Ramos (cell line): ENCODE measurements at regions not wholly inside any gene's neighbourhood (a gene's known extent, or its start where the extent isn't known, plus 50 kb on each side); places are given as distances from the start of the nearest gene placed in this dataset.

ENCODE experiments used
- in situ Hi-C: fragments of 300-500 bp; cut with MboI; formaldehyde crosslinking; loops from one replicate; pipeline ENCODE4 v1.14.3; 2022; ENCODE audit warnings: low sequenced_read_pairs; ENCODE audit not compliant: unreplicated experiment

DNA sequence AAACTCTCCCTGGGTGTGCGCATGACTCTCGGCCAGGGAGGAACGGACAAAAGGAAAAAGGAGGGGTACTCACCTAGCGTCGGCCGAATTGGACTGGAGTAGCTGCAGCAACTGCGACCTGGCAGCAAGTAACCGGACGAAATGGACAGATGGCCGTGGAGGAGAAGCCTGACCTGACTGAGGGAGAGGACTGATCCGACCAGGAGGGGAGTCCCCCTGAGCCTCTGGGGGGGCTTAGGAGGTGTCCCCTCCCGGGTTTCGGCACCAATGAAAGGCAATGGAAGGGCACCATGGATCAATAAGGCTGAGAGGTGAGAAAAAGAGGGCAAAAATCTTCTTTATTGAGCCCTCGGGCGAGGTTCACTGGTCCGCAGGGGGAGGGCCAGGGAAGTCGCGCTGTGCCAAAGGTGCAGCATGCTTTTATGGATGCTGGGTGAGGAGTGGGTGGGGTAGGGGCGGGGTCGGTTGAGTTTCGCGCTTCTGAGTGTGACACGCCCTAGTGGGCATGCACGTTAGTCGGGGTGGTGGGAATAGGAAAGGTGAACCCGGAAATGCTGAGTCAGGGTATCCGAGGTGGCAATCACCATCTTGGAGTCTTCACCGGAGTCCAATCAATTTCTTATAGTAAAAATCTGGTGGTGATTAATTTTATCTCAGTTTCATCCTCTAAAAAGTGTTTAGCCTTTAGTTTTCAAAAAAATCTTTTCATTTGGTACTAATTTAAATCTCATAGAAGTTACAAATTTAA lies 638.5 kb upstream of the DPP6 start:
- in situ Hi-C loops = no loop called here

DNA sequence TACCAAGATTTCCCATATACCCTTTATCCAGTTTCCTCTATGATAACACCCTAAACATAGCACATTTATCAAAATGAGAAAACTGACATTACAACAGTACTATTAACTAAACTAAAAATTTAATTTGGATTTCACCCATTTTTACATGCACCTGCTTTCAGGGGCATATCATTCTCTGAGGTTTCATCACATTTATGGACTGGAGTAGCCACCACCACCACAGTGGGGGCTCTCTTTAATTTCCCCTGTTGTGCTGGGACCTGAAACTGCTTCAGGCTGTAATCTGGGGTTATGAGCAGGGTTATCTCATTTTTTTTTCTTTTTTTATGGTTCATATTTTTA lies 637.9 kb upstream of the DPP6 start:
- in situ Hi-C loops = no loop called here

DNA sequence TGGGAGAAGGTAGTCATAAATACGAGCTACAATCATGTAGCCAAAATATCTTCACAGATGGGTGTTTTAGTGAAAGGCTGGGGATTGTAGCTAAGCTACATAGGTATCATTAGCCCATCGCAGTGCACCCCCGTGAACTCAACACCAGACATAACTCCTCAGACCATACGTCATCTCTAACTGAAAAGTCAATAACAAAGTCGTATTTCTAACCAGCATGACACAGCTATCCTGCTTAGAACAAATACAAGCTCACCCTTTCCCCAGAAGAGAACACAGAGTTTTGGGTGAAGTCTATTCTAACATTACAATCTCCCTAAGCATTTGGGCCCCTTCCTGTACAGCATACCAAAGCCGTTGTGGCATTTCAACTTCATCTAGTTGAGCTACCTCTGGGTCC lies 636.6 kb upstream of the DPP6 start:
- in situ Hi-C loops = no loop called here

DNA sequence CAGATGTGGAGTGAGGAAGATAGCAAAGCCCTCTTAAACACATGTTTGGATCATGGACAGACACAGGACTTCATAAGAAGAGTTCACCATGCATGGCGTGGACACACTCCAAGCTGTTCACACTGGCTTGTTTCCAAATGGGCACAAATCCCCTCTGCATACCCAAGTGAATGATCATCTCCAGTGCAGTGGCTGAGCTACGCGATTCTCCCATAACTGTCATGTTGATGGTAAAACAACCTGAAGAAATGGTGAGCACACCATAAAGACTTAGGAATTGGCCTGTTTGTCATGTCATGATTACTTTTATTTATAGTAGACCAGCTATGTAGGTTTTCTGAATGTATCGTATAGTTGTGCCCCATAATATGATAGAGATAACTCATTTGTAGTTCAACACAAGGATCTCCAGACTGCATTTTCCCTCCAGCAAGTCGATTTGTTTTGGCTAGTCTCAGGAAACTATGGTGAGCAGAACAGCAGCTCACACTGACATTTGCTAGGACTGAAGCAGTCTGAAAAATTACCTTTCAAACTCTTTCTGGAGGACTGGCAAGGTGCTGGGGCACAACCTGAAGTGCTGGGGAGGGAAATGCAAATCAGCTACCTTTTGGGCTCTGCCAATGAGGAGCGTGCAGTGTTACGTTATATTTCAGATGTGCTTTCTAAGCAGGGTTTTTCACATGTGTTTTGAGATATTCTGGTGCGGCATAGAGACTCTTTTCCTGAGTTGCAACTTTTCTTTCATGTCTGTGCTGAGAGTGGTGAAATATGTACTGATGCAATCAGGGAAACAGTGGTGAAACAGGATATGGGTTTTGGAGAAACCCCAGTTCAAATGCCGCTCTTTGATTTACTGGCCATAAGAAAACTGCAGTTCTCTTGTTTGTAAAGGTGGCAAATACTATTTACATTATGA lies 629.6 kb upstream of the DPP6 start:
- in situ Hi-C loops = no loop called here

DNA sequence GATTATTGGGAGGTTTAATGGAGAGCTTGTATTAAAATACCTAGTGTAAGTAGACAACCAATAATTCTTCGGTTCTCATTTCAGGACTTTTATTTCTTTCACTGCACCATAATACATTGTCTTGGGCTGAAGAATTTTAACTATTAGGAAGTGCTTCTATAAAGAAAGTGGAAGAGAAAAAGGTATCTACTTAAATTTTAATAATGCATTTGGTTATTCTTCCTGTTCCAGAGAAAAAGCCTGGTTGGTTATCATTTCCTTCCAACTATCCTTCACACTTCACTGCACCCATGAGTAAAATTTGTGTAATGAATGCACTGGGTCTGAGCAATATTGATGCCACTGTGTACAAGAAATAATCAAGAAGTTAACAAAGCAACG lies 629.0 kb upstream of the DPP6 start:
- in situ Hi-C loops = no loop called here

DNA sequence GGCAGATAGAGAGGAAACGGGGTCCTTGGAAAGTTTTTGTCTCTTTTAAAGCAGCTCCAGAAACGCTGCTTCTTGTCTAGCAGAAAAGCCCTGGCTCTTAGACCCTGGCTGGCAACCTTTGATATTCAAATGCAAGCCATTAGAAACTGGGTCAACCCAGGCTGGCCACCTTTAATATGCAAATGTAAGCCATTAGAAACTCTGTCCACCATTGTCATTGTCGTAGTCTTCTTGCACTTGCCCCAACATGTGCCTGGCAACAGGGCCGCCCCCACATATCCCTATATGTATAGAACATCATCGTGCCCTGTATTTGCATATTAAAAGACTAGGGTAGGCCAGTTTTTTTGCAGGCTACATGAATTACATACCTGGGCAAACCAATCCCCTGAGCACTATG lies 621.3 kb upstream of the DPP6 start:
- in situ Hi-C loops = no loop called here

DNA sequence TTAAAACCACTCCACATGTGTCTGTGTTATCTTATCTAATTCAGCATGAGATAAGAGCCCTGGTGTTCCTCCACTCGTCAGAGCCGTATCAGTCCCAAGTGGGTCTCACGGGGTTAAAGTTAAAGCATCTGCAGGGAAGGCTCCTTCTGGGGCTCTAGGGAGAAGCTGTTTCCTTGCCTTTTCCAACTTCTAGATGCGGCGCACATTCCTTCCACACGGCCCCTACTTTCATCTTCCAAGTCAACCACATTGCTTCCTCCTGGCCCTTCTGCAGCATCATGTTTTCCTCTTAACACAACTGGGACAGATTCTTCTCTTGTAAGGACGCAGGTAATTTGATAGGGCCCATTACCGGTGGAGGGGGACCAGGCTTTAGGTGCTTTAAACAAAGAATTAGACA lies 620.1 kb upstream of the DPP6 start:
- in situ Hi-C loops = no loop called here

DNA sequence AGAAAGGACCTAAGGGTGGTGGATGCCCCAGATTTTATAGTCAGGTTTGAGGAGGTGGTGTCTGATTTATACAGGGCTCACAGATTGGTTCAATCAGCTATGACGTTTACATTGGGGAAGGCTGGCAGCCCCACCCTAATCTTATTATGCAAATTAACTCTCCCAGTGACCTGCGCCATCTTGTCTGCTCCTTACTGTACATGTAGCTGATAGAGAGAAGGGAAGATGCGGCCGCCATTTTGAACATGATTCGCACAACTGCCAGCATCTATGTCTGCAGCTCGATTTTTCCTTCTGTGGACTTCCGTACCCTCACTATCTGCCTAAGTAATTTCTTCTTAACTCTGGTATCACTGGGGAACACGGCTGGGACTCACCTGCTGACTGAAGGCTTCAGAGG lies 619.0 kb upstream of the DPP6 start:
- in situ Hi-C loops = no loop called here

DNA sequence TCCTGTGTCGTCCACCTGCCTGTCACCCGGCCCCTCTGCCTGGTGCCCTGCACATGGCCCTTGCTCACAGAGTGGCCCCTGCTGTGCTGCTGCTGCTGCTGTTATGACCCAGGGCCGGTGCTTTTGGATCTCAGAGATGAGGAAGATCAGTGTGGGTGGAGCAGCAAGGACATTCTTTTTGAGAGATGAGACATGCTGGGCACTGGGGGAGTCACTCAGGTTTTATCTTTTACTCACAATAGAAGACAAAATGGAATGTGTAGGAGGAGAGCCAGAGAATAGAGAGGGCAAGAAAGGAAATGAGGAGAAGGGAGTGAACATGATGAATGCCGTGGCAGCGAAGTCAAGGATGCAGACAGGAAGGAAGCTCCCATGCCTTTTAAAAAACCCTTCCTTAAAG lies 611.5 kb upstream of the DPP6 start:
- in situ Hi-C loops = no loop called here

DNA sequence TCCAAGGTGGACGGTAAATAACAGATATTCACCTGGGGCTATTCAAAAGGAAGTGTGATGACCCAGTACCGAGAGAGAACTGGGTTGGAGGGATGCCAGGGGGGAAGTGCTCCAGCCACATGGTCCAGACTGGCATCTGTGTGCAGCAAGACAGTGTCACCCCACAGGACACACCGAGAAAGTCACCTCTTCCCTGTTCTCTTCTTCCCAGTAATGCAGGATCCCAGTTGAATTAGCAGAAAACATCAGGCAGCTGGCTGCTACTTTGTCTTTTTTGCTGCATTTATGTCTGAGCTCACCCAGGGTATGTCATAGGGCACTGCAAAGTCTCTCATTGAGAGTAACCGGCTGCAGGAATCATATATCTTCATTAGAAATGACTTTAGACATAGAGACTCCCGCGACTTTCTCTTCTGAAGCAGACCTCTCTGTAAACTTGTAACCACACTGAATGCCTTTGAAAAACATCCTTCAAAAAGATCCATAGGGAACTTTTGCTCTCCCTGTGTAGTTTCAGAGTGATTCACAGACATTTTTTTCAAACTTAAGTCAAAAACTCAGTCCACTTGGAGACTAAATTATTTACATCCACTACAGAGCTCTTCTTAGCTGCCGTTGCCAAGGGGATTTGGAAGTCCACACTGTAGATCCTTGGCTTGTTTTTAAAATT lies 609.0 kb upstream of the DPP6 start:
- in situ Hi-C loops = no loop called here

DNA sequence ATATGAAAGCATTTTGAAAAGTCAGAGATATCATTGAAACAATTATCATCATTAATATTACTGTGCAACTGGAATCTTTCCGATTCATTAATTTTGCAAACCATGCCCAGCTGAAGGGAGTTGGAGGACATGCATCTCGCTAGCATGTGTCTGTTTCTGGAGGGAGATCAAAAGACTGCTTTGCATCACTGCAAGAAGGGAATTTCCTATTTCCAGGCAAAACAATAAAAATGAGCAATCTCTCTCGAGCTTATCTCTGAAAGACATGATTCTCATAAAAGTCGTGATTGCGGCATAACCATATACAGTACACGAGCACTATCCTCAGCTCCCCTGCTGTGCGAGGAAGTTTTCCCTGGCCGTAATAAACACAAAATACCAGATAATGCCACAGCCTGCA lies 607.6 kb upstream of the DPP6 start:
- in situ Hi-C loops = no loop called here

DNA sequence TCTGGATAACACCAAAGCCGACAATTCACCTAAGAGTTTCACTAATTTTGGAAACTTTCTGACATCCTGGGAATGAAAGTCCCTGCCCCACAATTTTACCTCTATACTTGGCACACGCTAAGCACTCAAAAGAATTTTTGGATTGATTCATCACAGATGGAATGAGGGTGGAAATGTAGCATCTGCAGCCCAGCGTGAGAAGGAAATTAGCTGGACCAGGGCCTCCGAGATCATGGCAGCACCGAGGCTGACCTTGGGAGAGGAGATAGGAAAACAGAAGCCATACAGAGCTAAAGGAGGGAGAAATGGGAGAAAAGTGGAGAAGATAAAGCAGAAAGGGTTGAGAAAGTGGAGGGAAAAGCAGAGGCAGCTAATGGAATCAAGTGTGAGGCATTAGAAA lies 606.6 kb upstream of the DPP6 start:
- in situ Hi-C loops = no loop called here

DNA sequence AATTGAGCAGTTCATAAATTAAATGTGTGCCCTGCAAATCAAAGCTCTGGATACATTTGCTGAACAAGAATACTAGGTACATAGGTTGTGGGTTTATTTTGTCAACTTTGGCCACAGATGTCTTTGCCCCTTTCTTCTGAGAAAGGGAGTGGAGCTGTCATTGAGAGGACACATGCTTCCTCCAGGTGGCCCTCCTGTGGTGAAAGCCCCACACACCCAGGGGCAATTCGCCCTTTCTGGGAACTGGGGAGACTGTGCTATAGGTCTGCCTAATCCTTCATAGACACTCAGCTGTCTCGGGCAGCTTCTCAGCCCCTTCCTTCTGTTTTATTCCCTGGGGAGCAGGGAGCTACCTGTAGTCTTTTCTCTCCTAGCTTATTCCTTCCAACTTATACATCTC lies 605.7 kb upstream of the DPP6 start:
- in situ Hi-C loops = no loop called here

DNA sequence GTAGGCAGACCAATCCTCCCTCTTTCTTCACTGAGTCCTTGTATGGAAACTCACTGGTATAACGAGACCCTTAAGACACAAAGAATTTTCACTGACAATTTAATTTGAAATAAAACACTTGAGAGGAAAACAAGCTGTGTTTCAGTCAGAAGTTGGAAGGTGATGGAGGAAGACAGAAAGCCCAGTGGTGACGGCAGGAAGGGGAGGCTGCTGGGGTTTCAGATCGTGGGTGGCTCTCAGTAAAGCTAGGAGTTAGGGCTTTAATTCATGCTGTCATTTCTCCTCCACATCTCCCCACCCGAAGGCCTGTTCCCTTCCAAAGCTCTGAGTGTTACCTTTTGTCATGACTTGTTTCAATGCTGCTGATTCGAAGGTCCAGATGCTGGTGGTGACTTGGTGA lies 605.2 kb upstream of the DPP6 start:
- in situ Hi-C loops = no loop called here

DNA sequence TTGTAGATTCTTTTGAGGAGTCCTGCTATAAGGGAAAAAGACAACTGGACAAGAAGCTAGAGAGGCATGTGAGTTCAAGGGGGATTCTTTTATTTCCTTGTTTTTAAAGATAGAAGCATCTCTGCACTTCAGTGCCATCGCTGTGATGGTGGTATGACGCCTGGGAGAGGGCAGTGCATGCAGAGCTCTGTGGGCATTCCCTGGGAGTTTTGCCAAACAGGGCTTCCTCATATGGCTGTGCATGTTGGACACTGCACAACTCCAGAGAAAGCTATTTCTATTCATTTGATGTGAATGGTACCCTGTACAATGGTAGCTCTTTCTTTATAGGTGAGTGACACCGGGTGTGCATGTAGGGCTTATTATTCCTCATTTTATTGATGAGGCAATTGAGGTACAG lies 599.5 kb upstream of the DPP6 start:
- in situ Hi-C loops = no loop called here

DNA sequence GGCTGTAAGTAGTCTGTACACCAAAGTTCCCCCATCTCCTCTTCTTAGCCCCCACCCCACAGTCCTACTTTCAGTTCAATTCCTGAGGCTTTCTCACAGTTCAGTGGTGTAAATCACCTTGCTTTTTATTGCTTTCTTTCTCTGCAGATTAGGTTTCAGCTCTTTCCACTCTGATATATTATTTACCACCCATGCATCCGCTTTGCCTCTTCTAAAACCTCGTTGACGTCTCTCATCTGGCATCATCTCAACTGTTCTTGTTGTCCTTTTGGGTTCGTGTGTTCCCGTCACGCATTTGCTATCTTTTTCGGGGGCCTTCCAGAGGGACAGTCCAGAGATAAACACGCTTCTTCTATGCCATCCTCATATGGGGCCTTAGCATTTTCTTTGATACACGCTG lies 597.9 kb upstream of the DPP6 start:
- in situ Hi-C loops = no loop called here

DNA sequence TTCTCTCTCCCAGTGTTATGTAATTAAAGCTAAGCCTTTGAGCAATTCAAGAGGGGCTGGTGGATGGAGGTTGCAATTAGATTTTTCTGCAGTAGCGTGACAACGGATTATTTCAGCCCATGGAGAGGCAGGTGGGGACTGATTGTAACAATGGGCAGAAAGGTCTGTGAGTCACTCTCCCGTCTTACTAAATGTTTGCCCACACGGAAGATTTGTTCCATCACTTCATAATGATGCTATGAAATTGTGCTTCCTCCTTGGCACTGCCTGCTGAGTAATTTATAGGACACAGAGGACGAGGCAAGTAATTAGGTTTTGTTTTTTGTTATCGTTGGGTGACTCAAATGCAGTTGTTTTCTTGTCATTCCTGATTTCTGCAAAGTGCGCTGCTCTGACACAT lies 594.5 kb upstream of the DPP6 start:
- in situ Hi-C loops = no loop called here

DNA sequence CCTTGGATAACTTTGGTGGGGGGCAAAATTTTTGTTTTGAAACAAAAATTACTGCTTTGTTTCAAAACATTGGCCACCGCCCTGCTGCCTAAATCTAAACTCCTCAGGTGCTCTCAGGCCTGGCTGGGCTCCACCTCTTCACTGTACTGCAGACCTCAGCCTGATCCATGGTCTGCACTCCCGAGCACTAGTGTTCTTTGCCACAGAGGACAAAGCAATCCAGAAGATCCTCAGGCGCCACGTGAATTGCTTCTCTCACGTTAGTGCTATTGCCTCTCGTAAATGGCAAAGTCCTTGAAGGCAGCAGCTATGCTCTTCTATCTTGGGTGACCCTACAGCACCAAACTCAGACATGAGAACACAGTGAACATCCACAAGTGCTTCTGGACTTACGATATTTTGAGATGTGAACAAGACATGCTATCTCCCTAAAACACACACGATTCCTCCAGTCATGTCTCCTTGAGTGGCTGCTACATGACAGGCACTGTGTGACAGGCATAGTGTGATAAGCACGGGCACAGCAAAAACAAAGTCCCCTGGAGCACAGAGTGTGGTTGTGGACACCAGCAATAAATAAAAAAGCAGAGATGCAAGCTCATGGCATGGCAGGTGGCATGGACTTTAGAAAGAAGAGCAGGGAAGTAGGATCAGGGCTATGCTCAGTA lies 582.1 kb upstream of the DPP6 start:
- in situ Hi-C loops = no loop called here

DNA sequence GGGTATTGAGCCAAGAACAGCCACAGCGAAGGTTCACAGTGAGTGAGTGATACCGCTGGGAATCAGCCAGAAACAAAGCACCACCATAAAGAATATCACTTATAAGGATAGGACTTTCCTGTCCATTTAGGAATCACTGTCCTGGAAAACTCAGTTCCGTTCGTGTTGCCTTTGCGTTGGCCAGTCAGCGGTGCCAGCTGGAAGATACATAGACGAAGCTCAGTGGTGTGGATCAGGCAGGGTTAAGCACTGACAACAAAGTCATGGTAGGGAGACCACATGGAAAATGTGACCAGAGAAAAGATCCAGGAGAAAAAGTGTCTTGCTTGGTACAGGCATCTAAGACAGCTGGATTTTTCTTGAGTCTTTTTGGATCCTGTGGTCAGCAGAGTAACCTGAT lies 579.7 kb upstream of the DPP6 start:
- in situ Hi-C loops = no loop called here

DNA sequence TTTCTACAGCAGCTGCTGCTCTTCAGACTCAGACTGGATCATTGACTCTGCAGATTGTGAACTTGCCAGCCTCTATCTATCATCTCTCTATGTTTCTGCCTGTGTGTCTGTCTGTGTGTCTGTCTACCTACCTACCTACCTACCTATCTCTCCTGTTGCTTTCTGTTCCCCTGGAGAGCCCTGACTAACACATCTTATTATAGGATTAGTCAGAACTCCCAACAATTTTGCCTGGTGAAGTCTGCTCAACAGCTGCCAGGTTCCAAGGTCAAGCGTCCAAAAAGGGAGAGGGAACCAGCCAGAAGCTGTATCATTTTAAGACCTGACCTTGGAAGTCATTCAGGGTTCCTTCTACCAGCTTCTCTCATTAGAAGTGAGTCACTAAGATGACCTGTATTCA lies 579.0 kb upstream of the DPP6 start:
- in situ Hi-C loops = no loop called here

DNA sequence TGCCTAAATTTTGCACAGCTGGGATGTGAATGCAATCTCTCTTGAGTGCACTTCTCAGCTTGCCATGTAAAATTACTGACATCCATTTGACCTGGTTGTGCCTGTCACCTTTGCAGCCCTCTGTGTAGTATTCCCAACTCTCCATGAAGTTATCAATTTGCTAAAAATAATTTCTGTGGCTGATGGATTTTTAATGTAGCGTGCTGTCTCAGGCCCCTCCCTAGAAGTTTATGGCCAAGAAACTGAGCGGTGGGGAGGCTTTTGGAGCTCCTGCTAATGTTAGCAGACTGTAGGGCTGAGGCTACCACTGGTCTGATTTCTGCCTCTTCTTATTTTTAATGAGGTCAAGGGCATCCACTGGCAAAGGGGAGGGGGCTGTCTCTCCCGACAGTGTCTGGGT lies 577.0 kb upstream of the DPP6 start:
- in situ Hi-C loops = no loop called here
